ENCODE measurements at regions not wholly inside any gene's neighbourhood (a gene's known extent, or its start where the extent isn't known, plus 50 kb on each side); places are given as distances from the start of the nearest gene placed in this dataset.

- no peak for TF ChIP-seq CTCF (IDR thresholded peaks at IDR 0.05 in 4 of 5, conservative IDR thresholded peaks at IDR 0.05 in 1 of 5)
- TF ChIP-seq POLR2A (IDR thresholded peaks at IDR 0.05) = no peak
These were observed 53.3 kb upstream of the NOTCH1 start for GRCh38 chr9:136599074-136599531.
